Tibial nerve (tissue), 4 donors: ENCODE measurements at regions not wholly inside any gene's neighbourhood (a gene's known extent, or its start where the extent isn't known, plus 50 kb on each side); places are given as distances from the start of the nearest gene placed in this dataset.

Experiments used
- EP300 ChIP-seq, 2 donors: sonication (generic); formaldehyde crosslinking; IDR thresholded peaks; one replicate each; pipeline ENCODE4 v1.6.1; 2017; ENCODE audit warnings: antibody characterized with exemption in 2 of 2, mild to moderate bottlenecking in 1 of 2
- POLR2A ChIP-seq, 2 donors: fragments of 450-650 bp; IDR thresholded peaks; one replicate each; pipeline ENCODE4 v1.6.1; 2017; ENCODE audit warnings: antibody characterized with exemption in 2 of 2, mild to moderate bottlenecking in 2 of 2, moderate library complexity in 2 of 2
- TF ChIP-seq, protein P1 (sequence below), 5 experiments: fragments of 200-600 bp in 3 of 5; fragments of 450-650 bp in 2 of 5; sonication (generic) in 3 of 5; IDR thresholded peaks; one replicate each; pipeline ENCODE4 v1.5.1; 2016 to 2019; ENCODE audit warnings: antibody characterized with exemption in 5 of 5, mild to moderate bottlenecking in 3 of 5, moderate library complexity in 2 of 5

DNA sequence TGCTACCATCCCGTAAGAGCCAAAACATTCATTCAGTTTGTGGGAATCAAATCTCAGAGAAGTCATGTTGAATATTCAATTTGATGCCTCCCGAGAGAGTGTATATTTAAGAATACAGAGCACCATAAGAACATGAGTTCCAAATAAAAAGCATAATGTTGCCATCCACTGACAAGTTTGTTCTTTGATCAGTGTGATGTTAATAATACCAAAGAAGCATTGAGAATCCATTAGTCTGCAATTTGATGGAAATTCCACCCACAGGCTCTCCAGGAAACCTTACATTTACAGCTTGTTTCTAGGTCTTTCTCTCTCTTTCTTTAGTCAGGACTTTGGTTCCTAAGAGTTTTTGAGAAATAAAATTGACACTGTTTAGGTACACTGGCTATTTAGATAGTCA is 200.6 kb upstream of the SFRP2 start:
- TF ChIP-seq, protein P1, sequence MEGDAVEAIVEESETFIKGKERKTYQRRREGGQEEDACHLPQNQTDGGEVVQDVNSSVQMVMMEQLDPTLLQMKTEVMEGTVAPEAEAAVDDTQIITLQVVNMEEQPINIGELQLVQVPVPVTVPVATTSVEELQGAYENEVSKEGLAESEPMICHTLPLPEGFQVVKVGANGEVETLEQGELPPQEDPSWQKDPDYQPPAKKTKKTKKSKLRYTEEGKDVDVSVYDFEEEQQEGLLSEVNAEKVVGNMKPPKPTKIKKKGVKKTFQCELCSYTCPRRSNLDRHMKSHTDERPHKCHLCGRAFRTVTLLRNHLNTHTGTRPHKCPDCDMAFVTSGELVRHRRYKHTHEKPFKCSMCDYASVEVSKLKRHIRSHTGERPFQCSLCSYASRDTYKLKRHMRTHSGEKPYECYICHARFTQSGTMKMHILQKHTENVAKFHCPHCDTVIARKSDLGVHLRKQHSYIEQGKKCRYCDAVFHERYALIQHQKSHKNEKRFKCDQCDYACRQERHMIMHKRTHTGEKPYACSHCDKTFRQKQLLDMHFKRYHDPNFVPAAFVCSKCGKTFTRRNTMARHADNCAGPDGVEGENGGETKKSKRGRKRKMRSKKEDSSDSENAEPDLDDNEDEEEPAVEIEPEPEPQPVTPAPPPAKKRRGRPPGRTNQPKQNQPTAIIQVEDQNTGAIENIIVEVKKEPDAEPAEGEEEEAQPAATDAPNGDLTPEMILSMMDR (IDR thresholded peaks at IDR 0.05): no peak
- TF ChIP-seq POLR2A (IDR thresholded peaks at IDR 0.05) (no peak), EP300 (IDR thresholded peaks at IDR 0.05) (no peak)
